ENCODE measurements at regions not wholly inside any gene's neighbourhood (a gene's known extent, or its start where the extent isn't known, plus 50 kb on each side); places are given as distances from the start of the nearest gene placed in this dataset.

DNA sequence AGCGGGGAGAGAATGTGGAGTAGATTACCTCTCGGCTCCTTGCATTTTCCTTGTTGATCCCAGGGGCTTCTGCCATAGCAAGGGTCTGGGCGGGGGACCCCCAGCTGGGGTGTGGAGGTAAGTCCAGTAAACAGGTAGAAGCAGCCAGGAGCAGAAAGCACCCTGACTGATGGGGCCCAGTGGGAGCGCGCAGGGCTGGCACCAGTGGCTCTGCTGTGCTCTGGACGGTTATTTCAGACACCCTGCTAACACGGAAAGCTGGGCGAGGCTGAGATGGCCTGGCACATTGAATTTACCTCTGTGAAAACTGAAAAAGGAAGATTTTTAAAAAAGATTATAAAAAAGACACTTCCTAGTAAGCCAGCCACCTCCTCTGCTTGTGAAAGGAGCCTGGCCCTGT lies 88.4 kb upstream of the CALM2 start:
- DNase-seq = no peak

DNA sequence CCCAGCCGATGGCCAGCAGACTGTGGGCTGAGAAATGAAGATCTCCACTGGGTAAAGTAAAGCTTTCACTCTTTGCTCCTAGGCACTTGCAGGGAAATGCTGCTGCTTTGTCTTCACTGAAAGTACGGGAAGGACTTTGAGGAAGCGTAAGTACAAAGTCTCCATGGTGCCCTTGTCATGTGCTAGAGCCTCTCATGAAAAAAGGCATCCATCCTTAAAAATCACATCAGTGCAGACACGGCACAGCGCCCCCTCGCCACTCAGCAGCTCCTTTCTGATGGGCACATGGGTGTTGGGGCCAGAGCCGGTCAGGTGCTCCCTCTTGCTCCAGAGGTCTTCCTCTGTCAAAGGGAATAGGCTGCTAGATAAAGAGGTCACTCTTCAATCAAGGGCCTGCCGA lies 87.8 kb upstream of the CALM2 start:
- DNase-seq = no peak

- no peak for DNase-seq
Measured at GRCh38 chr2:47262657-47263056, 86.3 kb upstream of the CALM2 start.

DNA sequence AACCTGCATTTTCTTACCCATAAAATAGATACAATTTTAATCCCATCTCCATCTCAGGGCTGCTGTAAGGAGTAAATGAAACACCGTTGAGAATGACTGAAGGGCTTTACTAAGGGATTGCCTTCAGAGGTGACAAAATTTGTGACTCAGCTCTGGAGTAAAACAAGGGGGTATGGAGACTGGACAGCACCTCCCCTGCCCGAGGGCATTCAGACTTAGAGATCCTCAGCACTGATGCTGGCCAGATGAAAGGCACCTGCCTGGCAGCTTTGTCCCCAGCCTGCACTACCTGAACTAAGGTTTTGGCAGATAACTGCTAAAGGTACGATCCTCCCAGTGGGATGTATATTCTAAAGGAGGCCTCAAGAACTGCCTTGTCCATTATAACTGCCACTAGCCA lies 84.7 kb upstream of the CALM2 start:
- no peak for DNase-seq

DNA sequence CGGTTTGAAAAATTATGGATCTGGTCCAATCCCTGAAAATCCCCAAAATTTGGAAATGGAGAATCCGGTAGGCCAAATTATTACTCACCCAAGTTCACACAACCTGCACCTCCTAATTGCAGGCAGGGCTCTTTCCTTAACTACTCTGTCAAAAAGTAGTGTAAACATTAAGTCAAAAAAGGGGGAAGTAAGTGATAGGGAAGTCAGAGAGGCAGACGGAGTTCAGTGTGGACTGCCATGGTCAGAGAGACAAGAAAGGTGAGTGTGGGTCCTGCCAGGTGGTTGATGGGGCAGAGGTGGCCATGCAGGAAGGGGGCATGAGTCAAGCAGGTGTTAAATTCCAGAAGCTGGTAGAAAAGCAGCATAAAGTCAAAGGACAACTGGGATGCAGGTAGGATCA lies 83.5 kb upstream of the CALM2 start:
- no peak for DNase-seq

DNA sequence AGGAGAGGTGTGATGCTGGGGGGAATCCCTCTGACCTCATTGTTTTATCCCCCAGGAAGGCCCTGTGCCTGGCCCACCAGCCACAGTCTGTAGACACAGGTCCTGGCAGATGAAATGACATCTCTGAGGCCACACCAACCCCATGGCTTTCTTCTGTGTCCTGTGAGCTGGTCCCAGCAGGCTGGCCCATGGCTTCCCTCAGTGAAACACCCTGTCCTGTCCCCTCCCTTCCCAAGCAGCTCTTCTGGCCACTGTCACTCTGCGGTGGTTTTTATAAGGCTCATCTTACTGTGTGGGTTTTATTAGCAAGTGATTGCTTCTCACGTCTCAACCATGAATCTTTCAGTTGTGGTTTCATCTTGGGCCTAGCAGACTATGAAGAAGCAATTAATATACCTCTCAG lies 81.6 kb upstream of the CALM2 start:
- DNase-seq = no peak

GRCh38 chr2:47256416-47257087 lies 80.2 kb upstream of the CALM2 start:
- no peak for DNase-seq

- DNase-seq = no peak
Measured at GRCh38 chr2:47255794-47256193, 79.5 kb upstream of the CALM2 start.

DNA sequence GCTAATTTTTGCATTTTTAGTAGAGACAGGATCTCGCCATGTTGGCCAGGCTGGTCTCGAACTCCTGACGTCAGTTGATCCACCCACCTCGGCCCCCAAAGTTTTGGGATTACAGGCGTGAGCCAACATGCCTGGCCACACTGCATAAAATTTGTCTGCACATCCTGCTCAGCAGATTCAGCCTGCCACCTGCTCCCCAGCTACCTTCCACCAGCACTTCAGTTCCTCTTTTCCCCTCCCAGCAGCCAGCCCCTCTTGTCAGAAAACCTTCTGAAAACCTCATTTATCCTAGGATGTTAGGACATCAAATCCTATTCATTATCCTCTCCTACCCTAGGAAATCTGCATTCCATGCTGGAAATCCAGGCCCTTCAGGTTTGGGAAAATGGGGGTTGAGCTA lies 78.2 kb upstream of the CALM2 start:
- no peak for DNase-seq

DNA sequence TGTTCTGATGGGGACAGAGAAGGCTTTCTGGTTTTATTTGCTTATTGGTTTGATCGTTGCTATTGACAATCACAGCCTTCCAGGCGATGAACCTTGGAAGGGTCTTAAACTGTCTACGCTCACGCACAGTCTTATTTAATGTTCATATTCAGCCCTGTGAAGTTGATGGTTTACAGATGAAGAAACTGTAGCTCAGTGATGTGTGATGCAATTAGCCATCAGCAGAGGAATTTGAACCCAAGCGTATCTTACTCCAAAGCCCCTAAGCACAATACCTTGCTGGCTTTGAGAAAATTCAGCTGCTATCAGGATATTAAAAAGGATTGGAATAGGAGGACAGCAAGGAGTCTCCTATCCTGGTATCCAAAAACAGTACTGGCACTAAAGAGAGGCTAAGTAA lies 77.1 kb upstream of the CALM2 start:
- no peak for DNase-seq

DNA sequence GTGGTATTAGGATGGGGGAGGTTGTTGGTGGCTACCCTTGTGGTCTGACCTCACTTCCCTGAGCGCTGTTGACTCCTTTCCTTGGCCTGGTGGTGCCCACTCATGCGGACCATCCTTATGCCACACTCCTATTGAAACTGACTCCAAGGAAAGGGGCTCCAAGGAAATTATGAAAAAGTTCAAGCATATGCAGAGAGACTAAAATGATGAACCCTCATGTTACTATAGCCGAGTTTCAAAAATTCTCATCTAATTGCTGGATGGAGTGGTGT lies 75.0 kb upstream of the CALM2 start:
- no peak for DNase-seq

GRCh38 chr2:47250586-47251403 lies 74.5 kb upstream of the CALM2 start:
- peak; percentile 68 to 92 (median 87) for DNase-seq

DNA sequence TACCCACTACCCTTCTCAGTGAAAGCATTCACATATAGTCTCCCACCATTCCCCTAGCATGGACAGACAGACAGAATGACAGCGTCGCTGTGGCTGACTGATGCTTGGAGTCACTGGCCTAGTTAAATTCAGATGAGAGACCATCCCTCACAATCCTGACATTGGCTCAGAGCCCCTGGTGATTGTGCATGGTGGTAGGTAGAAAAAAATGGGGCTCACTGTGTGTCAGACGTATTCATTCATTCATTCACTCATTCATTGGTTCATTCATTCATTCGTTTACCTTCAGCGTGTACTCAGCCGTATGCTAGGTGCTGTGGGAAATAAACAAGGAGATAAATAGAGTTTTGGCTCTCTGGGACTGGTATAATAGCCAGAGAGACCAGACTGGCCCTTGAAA lies 73.6 kb upstream of the CALM2 start:
- DNase-seq = no peak

- DNase-seq = peak in 2 of 3 experiments; percentile 63 to 84
Measured at GRCh38 chr2:47249157-47249900, 73.0 kb upstream of the CALM2 start.

- DNase-seq = no peak
Measured at GRCh38 chr2:47243596-47244323, 67.4 kb upstream of the CALM2 start.

- DNase-seq = no peak
Measured at GRCh38 chr2:47241715-47242114, 65.4 kb upstream of the CALM2 start.

DNA sequence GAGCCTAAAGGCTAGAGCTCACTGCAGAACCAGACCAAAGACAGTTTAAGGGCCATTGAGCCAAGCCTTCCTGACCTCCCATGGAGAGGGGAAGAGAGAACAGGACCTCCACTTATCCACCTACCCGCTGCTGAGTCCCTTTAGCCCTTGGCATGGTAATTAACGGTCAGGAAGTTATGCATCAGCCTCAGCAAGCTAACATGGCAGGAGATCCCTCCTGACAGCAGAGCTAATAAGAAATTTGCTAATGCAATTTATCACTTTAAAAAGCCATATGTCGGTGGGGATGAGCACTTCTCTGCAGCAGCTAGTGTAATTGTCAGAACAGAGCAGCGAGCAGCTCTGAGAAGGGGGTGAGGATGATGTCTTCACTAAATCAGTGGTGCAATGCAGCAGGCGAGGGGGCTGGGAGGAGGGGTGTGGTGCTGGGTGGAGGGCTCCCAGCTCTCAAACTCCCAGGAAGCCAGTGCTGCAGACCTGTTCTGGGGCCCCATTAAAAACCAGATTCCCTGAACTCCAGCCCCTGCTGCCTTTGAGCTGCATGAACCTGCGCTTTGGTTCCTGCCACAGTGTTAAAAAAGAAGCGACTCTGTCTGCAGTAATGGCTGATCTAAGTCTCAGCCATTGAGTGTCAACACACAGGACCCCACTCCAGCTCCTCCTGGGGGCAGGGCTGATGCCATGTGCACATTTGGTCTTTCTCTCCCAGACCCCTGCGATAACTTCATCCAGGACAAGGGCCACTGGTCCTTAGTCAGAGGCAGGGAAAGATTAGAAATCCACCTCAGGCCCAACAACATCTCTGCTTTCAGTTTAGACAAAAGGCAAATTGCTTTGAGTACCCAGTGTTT lies 63.0 kb upstream of the CALM2 start:
- DNase-seq = peak; percentile 15 to 62 (median 23)

GRCh38 chr2:47238638-47239037 lies 62.3 kb upstream of the CALM2 start:
- no peak for DNase-seq

DNA sequence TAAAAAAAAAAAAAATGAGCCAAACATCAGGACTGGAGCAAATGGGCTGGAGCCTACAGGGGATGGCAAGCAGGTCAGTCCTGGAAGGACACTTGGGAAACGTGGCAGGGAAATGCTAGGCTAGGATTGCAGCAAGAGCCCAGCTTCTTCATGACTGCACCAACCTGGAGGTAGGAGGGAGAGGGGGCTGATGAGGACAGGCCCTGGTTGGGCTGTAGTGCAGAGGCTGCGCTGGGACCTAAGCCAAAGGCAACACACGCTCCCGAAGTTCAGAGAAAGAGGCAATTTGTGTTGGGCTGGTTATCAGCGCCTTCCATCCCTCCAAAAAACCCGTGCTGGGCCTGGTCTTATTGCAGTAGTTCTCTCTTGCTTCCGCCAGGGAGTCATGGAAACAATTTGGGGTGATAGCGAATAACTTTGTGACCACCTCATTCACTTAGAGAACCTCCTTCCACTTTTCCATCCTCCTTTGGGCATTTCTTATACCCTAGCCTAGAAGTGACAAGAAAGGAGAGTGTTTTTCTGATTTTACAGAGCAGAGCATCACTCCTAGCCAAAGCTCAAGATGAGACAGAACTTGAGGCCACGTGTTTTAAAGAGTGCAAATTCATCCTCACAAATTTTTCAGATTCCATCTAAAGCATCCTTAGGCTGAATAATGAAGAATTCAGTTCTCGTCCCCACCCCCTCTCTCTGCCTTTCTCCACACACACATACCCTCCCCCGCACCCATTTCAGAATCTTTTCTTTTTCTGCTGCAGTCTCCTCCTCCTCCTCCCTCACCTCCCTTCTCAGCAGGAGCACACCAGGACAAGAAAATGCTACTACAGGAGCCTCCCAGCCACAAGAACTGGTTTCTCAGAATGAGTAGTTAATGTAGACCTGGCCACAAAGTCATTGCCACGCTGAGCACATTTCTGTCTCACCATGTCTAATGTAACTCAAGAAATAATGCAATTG lies 61.3 kb upstream of the CALM2 start:
- DNase-seq = no peak

GRCh38 chr2:47236503-47237215 lies 60.3 kb upstream of the CALM2 start:
- no peak for DNase-seq

DNA sequence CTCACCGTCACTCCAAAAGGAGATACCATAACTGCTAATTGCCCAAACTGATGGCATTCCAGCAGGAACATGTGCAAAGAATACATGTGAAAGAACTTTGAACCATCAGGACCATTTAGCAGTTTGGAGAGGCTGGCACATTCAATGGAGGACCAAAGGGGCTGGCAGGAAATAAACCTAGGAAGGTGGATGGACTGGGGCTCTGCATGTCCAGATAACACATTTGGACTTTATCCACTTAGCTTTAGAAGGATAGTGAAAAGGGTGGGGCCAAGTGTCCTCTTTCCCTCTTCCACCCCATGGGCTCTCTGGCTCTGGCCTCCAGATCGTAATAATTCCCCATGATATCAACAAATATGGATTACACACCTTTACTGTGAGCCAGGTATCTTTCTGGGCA lies 58.8 kb upstream of the CALM2 start:
- no peak for DNase-seq

All from NCI-H1417 (cell line).